HAP-1 (cell line): ENCODE measurements at regions not wholly inside any gene's neighbourhood (a gene's known extent, or its start where the extent isn't known, plus 50 kb on each side); places are given as distances from the start of the nearest gene placed in this dataset.
A peak's percentile ranks its signal among the peaks of the same experiment; 100 is the strongest.
"Not testable (repeated sequence)": the region's sequence is repeated elsewhere in the genome, so short reads cannot be mapped to it uniquely, and the experiment has no call there.

Source experiments
- DNase-seq, 2 experiments: peaks; one replicate each; pipeline ENCODE4 v3.0.0-alpha.2; 2016 to 2020; ENCODE audit warnings: low spot score in 2 of 2
- H3K27me3 ChIP-seq: fragments of 250-450 bp; sonication (Bioruptor Pico); 2 replicates; pipeline ENCODE4 v1.5.1; 2020; ENCODE audit warnings: low read depth, mild to moderate bottlenecking, moderate library complexity
- H3K36me3 ChIP-seq: fragments of 250-450 bp; sonication (Bioruptor Pico); replicated peaks from 2 replicates; pipeline ENCODE4 v1.5.1; 2020; ENCODE audit warnings: mild to moderate bottlenecking
- H3K4me1 ChIP-seq: fragments of 250-450 bp; sonication (Bioruptor Pico); 2 replicates; pipeline ENCODE4 v1.5.1; 2020; ENCODE audit warnings: mild to moderate bottlenecking
- H3K4me3 ChIP-seq: fragments of 250-450 bp; sonication (Bioruptor Pico); 2 replicates; pipeline ENCODE4 v1.5.1; 2020; ENCODE audit warnings: mild to moderate bottlenecking, moderate library complexity
- H3K9me3 ChIP-seq: fragments of 250-450 bp; sonication (Bioruptor Pico); 2 replicates; pipeline ENCODE4 v1.5.1; 2020; ENCODE audit warnings: mild to moderate bottlenecking, moderate library complexity
- in situ Hi-C: fragments of 300-500 bp; cut with MboI; formaldehyde crosslinking; loops from 3 replicates; pipeline ENCODE4 v1.14.3; 2020; ENCODE audit warnings: low sequenced_read_pairs, inconsistent platforms, mixed read lengths

DNA sequence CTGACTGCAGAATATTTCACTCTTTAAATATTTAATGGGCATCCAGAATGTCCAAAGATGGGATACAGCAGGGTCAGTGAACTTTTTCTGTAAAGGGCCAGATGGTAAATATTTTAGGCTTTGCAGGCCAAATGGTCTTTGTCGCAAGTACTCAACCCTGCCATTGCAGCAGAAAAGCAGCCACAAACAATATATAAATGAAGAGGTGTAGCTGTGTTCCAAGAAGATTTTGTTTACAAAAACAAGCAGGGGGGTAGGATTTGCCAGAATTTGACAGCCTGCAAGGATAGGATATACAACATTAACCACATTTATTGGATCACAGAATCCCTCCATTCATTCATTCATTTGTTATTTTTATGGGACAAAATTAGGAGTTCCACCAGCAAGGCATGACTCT is 435.0 kb upstream of the DYNLRB2 start:
- DNase-seq = no peak
- H3K4me3 ChIP-seq = no peak overlapping the region
- H3K9me3 ChIP-seq = no peaks in the 10 kb centered on the region
- H3K4me1 ChIP-seq = peaks cover 6% of the 10 kb centered on the region; the same call in 1 of the 2 replicates
- no peaks in the 10 kb centered on the region for H3K36me3 ChIP-seq
- H3K27me3 ChIP-seq = peaks cover 4% of the 10 kb centered on the region; the same call in 1 of the 2 replicates
- in situ Hi-C loops = no loop called here

- H3K9me3 ChIP-seq = no peaks in the 10 kb centered on the region
- H3K4me1 ChIP-seq = peaks cover 6% of the 10 kb centered on the region; the same call in 1 of the 2 replicates
- no peaks in the 10 kb centered on the region for H3K36me3 ChIP-seq
- in situ Hi-C loops = no loop called here
- DNase-seq = no peak
- peaks cover 4% of the 10 kb centered on the region; the same call in 1 of the 2 replicates for H3K27me3 ChIP-seq
- no peak overlapping the region for H3K4me3 ChIP-seq
Measured at GRCh38 chr16:80105160-80105559, 435.6 kb upstream of the DYNLRB2 start.

DNA sequence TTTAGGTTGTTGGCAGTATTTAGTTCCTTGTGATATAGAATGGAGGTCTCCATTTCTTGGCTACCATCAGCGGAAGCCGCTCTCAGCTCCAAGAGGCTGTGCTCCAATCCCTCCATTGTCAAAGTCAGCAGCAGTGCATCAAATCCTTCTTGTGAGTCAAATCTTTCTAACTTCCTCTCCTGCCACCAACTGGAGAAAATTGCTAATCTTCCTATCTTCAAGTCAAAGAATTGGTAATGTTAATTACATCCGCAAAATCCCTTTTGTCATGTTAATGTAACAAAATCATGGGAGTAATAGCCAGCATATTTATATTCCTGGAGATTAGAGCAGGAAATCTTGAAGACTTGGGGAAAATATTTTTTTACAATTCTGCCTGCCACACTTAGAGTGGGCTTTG is 436.4 kb upstream of the DYNLRB2 start:
- in situ Hi-C loops = no loop called here
- Histone ChIP-seq H3K36me3 (no peaks in the 10 kb centered on the region), H3K9me3 (no peaks in the 10 kb centered on the region), H3K4me1 (peaks cover 6% of the 10 kb centered on the region; the same call in 1 of the 2 replicates), H3K4me3 (no peak overlapping the region), H3K27me3 (peaks cover 4% of the 10 kb centered on the region; the same call in 1 of the 2 replicates)
- DNase-seq = peak; percentile 26 to 59

DNA sequence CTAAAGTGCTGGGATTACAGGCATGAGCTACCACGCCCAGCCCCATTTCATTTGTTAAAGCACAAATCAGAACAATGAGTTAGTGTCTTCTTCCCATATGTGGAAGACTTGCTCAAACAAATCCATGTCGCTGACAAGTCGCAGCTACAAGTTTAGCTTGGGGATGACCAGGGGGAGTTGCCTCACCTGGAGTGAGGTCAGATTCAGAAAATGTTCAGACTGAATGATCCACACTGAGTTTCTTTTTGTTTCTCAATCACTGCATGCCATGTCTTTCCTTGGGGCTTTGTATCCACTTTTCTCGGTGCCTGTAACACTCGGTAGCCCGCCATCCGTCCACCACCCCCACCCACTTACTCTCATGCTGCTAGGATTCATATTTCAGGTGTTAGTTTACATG is 437.3 kb upstream of the DYNLRB2 start:
- no peak for DNase-seq
- in situ Hi-C loops = no loop called here
- H3K4me3 ChIP-seq = no peak overlapping the region
- H3K9me3 ChIP-seq = no peaks in the 10 kb centered on the region
- H3K27me3 ChIP-seq = peaks cover 4% of the 10 kb centered on the region; the same call in 1 of the 2 replicates
- peaks cover 6% of the 10 kb centered on the region; the same call in 1 of the 2 replicates for H3K4me1 ChIP-seq
- H3K36me3 ChIP-seq = no peaks in the 10 kb centered on the region

GRCh38 chr16:80100846-80101451 is 439.8 kb upstream of the DYNLRB2 start:
- Histone ChIP-seq H3K27me3 (peaks cover 1% of the 10 kb centered on the region; the same call in 1 of the 2 replicates), H3K4me3 (no peak overlapping the region), H3K4me1 (peaks cover 6% of the 10 kb centered on the region; the same call in 1 of the 2 replicates), H3K36me3 (no peaks in the 10 kb centered on the region), H3K9me3 (no peaks in the 10 kb centered on the region)
- in situ Hi-C loops = no loop called here
- no peak for DNase-seq

DNA sequence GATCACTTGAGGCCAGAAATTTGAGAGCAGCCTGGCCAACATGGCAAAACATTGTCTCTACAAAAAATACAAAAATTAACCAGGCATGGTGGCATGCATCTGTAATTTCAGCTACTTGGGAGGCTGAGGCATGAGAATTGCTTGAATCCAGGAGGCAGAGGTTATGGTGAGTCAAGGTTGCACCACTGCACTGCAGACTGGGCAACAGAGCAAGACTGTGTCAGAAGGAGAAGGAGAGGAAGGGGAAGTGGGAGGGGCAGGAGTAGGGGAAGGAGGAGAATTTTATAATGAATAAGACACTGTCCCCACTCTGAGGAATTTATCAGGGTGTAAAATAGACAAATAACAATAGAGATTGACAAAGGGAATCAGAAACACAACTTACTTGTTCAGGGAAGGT is 440.6 kb upstream of the DYNLRB2 start:
- no peak for DNase-seq
- Histone ChIP-seq H3K27me3 (no peaks in the 10 kb centered on the region), H3K4me3 (no peak overlapping the region), H3K36me3 (no peaks in the 10 kb centered on the region), H3K4me1 (peaks cover 6% of the 10 kb centered on the region; the same call in 1 of the 2 replicates), H3K9me3 (no peaks in the 10 kb centered on the region)
- in situ Hi-C loops = no loop called here

DNA sequence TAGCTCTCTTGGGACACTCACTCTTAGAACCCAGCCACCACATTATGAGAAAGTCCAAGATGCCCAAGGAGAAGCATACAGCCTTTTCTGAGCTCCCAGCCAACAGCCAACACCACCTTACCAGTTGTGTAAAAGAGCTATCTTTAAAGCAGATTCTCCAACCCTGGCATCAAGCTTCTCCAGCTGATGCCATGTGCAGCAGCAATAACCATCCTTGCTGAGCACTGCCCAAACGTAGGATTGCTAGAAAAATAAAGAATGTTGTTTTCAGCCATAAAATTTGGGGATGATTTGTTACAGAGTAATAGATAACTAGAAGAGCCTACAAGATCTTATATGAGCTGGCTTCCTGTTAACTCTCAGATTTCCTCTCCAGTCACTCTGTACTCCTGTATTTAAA is 443.7 kb upstream of the DYNLRB2 start:
- Histone ChIP-seq H3K4me1 (no peaks in the 10 kb centered on the region), H3K27me3 (no peaks in the 10 kb centered on the region), H3K36me3 (no peaks in the 10 kb centered on the region), H3K9me3 (no peaks in the 10 kb centered on the region), H3K4me3 (no peak overlapping the region)
- in situ Hi-C loops = loop anchor here (25.0 kb wide), 2 partner anchors 335 to 485 kb away; partner anchors contain the start of gene MAF
- no peak for DNase-seq

DNA sequence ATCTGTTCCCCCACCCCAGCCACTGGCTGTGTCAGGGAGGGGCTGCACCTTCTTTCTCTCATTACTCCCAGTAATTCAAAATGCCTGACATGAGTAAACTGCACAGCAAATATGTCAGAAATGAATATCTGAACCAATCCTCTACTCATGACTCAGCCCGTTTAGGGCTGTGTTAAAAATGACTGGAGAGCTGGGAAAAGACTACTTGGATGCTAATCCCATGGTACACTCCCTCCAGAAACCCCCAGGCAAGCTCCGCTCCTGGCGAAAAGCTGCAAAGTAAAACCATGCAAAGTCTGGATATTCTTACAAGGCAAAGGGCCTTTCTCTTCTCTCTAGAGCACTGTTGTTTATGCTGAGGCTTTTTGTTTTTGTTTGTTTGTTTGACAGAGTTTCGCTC is 448.1 kb upstream of the DYNLRB2 start:
- no peaks in the 10 kb centered on the region for H3K36me3 ChIP-seq
- in situ Hi-C loops = loop anchor here (25.0 kb wide), 2 partner anchors 330 to 480 kb away; partner anchors contain the start of gene MAF

GRCh38 chr16:80091453-80091852 is 449.3 kb upstream of the DYNLRB2 start:
- H3K9me3 ChIP-seq, DNase-seq, H3K36me3 ChIP-seq, H3K4me1 ChIP-seq, H3K4me3 ChIP-seq, H3K27me3 ChIP-seq: not testable (repeated sequence)
- in situ Hi-C loops = loop anchor here (25.0 kb wide), 2 partner anchors 329 to 479 kb away; partner anchors contain the start of gene MAF

More for the DNA sequence above, 448.1 kb upstream of the DYNLRB2 start:
- DNase-seq = no peak
- H3K9me3 ChIP-seq = no peaks in the 10 kb centered on the region
- H3K4me1 ChIP-seq = no peaks in the 10 kb centered on the region
- no peak overlapping the region for H3K4me3 ChIP-seq
- H3K27me3 ChIP-seq = no peaks in the 10 kb centered on the region

DNA sequence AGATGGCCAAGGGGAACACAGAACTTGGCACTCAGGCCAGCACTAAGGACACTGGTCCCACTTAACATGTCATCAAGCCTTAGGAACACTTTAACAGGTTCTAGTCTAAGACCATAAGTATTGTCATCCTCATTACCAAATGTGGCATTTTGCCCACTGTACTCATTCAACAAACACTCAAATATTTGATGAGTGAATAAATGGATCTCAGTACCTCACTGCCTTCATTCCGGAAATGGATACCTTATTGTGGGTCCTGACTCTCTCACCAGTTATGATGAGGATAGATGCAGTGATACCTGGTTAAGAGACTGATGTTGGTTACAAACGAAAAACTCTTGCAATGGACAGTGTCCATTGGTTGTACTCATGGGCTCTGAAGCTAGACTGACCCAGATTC is 455.2 kb upstream of the DYNLRB2 start:
- no peaks in the 10 kb centered on the region for H3K9me3 ChIP-seq
- H3K4me1 ChIP-seq = no peaks in the 10 kb centered on the region
- no peak overlapping the region for H3K4me3 ChIP-seq
- H3K27me3 ChIP-seq = no peaks in the 10 kb centered on the region
- in situ Hi-C loops = loop anchor here (25.0 kb wide), 2 partner anchors 323 to 473 kb away; partner anchors contain the start of gene MAF
- no peaks in the 10 kb centered on the region for H3K36me3 ChIP-seq
- DNase-seq = no peak

- in situ Hi-C loops = loop anchor here (25.0 kb wide), 2 partner anchors 322 to 472 kb away; partner anchors contain the start of gene MAF
- DNase-seq = peak; percentile 68
- no peaks in the 10 kb centered on the region for H3K27me3 ChIP-seq
- H3K9me3 ChIP-seq = no peaks in the 10 kb centered on the region
- H3K36me3 ChIP-seq = no peaks in the 10 kb centered on the region
- no peak overlapping the region for H3K4me3 ChIP-seq
- no peaks in the 10 kb centered on the region for H3K4me1 ChIP-seq
Measured at GRCh38 chr16:80084614-80085013, 456.2 kb upstream of the DYNLRB2 start.

GRCh38 chr16:80084163-80084562 is 456.6 kb upstream of the DYNLRB2 start:
- in situ Hi-C loops = loop anchor here (25.0 kb wide), 2 partner anchors 322 to 472 kb away; partner anchors contain the start of gene MAF
- Histone ChIP-seq H3K4me3 (no peak overlapping the region), H3K4me1 (no peaks in the 10 kb centered on the region), H3K9me3 (no peaks in the 10 kb centered on the region), H3K27me3 (no peaks in the 10 kb centered on the region), H3K36me3 (no peaks in the 10 kb centered on the region)
- DNase-seq = no peak

DNA sequence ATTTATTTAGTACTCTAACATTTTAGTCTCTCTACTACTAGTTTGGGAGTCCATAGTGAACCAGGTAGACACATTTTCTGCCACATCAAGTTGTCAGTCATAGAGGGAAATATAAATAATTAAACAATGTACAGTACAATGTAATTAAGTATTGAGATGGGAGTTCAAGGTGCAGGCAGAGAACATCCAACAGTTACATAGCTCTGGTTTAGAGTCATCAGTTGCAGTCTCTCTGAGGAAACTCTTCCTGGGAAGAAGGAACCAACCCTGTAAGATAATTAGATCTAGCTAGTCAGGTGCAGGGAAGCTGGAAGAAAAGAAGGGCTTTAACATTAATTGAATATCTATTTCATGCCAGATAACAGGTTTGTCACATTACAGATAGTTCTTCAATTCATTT is 457.9 kb upstream of the DYNLRB2 start:
- H3K27me3 ChIP-seq = no peaks in the 10 kb centered on the region
- H3K4me1 ChIP-seq = no peaks in the 10 kb centered on the region
- no peaks in the 10 kb centered on the region for H3K9me3 ChIP-seq
- no peak overlapping the region for H3K4me3 ChIP-seq
- in situ Hi-C loops = loop anchor here (25.0 kb wide), 2 partner anchors 321 to 471 kb away; partner anchors contain the start of gene MAF
- H3K36me3 ChIP-seq = no peaks in the 10 kb centered on the region
- DNase-seq = no peak

DNA sequence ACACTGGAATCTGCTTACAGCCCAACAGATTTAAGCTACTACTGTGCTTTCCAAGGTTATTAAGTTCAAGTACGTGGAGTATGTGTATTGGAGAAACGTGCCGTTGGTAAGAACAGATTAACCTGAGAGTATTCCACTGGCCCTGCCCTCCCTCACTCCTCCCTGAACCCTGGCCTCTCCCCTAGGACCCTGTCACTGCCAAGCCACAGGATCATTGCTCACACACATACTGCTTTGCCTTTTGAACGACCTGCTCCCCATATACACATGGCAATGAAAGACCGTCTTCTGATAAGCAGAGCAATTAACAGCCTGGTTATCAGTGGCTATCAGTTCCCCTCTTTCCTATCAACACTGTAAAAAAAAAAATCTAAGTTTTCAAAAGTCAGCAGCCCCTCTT is 458.9 kb upstream of the DYNLRB2 start:
- H3K4me3 ChIP-seq = no peak overlapping the region
- no peaks in the 10 kb centered on the region for H3K4me1 ChIP-seq
- no peaks in the 10 kb centered on the region for H3K36me3 ChIP-seq
- in situ Hi-C loops = loop anchor here (25.0 kb wide), 2 partner anchors 320 to 470 kb away; partner anchors contain the start of gene MAF
- DNase-seq = no peak
- no peaks in the 10 kb centered on the region for H3K9me3 ChIP-seq
- no peaks in the 10 kb centered on the region for H3K27me3 ChIP-seq
